LNCAP (cell line): ENCODE measurements at regions not wholly inside any gene's neighbourhood (a gene's known extent, or its start where the extent isn't known, plus 50 kb on each side); places are given as distances from the start of the nearest gene placed in this dataset.

ENCODE experiments used
- TF ChIP-seq, protein P1 (sequence below): fragments of 450-650 bp; IDR thresholded peaks from 2 replicates; pipeline ENCODE4 v1.5.1; 2017; ENCODE audit warnings: mild to moderate bottlenecking

DNA sequence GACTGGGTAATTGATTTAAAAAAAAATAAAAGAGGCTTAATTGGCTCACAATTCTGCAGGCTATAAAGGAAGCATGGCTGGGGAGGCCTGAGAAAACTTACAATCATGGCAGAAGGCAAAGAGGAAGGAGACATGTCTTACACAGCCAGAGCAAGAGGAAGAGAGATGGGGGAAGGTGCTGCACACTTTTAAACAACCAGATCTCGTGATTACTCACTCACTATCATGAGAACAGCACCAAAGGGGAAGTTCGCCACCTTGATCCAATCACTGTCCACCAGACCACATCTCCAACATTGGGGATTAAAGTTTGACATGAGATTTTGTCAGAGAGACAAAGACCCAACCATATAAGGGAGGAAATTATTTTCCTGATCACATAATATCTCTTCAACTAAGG is 138.8 kb upstream of the NR4A3 start:
- TF ChIP-seq, protein P1, sequence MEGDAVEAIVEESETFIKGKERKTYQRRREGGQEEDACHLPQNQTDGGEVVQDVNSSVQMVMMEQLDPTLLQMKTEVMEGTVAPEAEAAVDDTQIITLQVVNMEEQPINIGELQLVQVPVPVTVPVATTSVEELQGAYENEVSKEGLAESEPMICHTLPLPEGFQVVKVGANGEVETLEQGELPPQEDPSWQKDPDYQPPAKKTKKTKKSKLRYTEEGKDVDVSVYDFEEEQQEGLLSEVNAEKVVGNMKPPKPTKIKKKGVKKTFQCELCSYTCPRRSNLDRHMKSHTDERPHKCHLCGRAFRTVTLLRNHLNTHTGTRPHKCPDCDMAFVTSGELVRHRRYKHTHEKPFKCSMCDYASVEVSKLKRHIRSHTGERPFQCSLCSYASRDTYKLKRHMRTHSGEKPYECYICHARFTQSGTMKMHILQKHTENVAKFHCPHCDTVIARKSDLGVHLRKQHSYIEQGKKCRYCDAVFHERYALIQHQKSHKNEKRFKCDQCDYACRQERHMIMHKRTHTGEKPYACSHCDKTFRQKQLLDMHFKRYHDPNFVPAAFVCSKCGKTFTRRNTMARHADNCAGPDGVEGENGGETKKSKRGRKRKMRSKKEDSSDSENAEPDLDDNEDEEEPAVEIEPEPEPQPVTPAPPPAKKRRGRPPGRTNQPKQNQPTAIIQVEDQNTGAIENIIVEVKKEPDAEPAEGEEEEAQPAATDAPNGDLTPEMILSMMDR = no peak

DNA sequence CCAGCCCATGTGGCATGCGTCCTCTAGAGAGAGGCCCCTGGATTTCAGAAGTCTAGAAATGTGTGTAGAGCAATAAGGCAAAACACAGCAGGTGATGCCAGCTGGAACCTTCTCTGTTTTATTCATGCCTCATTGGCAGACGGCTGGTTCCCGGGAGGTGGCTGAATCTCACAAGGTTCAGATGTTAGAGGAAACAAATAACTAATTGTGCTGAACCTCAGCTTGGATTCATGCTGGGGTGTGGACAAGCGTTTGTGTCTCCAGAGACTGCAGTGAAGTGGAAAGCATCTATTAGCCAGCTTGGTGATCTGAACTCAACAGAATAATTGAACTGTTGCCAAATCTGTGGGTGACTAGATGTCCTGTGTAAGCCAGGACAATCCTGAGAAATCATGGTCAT is 131.1 kb upstream of the NR4A3 start:
- TF ChIP-seq, protein P1 = no peak

- TF ChIP-seq, protein P1 = no peak
These were observed 127.8 kb upstream of the NR4A3 start for GRCh38 chr9:99693888-99694287.

DNA sequence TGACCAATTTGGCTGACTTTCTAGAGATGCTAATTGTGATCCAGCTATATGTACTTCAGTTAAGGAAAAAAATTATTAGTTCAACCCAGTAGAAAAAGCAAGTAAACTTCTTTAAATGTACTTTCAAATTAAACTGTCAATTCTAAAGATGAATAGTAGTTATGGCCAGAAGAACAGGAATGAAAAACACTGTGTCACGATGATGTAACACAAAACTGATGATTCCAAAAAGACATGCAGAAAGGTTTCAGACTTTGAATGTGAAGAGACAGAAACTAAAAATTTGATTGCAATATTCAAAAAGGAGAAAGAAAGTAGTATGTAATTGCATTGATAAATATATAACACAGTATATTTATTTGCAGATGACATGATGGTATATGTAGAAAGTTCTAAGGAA is 127.3 kb upstream of the NR4A3 start:
- TF ChIP-seq, protein P1 = no peak

DNA sequence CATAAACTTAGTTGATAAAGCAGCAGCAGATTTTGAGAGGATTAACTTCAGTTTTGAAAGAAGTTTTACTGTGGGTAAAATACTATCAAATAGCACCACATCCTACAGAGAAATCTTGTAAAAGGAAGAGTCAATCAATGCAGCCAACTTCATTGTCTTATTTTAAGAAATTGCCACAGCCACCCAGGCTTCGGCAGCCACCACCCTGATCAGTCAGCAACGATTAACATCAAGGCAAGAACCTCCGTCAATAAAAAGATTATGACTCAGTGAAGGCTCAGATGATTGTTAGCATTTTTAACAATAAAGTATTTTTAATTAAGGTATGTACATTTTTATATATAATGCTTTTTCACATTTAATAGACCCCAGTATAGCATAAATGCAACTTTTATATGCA is 122.3 kb upstream of the NR4A3 start:
- TF ChIP-seq, protein P1 = no peak

DNA sequence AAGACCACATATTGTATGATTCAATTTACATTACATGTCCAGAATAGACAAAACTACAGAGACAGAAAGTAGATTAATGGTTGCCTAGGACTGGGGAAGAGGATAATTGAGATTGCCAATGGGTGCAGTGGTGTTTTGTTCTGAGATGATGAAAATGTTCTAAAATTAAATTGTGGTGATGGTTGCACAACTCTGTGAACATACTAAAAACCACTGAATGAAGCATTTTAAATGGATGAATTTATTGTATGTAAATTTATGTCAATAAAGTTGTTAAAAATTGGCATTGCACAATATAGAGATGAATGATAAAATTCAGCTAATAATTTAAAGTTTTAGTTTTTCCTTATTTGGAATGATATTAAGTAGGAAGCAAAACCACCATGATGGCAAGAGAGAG is 109.5 kb upstream of the NR4A3 start:
- TF ChIP-seq, protein P1 = no peak

- TF ChIP-seq, protein P1 = no peak
These were observed 107.8 kb upstream of the NR4A3 start for GRCh38 chr9:99713838-99714306.

DNA sequence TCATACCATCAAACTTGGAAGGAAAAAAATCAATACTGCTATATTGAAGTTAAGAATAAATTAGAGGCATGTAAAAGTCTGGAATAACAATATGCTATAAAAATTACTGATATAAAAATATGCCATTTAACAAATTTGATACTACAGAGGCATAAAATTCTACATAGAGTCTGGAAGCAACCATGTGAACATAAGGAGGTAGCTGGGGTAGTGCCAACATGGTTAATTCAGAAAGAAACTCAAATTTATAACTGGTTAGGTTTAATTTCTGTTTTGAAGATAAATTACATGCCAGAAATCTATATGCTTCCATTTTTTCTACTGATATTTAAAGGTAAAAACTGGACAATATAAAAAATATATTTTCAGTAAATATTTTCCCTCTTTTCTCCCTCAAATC is 103.1 kb upstream of the NR4A3 start:
- TF ChIP-seq, protein P1 = no peak
